Activated gamma-delta T cell treated with anti-CD3 and anti-CD28 coated beads, Interleukin-2, amount 50 U/mL, for 16 hours (primary cell): ENCODE measurements at regions not wholly inside any gene's neighbourhood (a gene's known extent, or its start where the extent isn't known, plus 50 kb on each side); places are given as distances from the start of the nearest gene placed in this dataset.
A peak's percentile ranks its signal among the peaks of the same experiment; 100 is the strongest.
"Not testable (repeated sequence)": the region's sequence is repeated elsewhere in the genome, so short reads cannot be mapped to it uniquely, and the experiment has no call there.

Experiments used
- DNase-seq: peaks from one replicate; pipeline ENCODE4 v3.0.0-alpha.2; 2020; ENCODE audit warnings: low read depth

DNA sequence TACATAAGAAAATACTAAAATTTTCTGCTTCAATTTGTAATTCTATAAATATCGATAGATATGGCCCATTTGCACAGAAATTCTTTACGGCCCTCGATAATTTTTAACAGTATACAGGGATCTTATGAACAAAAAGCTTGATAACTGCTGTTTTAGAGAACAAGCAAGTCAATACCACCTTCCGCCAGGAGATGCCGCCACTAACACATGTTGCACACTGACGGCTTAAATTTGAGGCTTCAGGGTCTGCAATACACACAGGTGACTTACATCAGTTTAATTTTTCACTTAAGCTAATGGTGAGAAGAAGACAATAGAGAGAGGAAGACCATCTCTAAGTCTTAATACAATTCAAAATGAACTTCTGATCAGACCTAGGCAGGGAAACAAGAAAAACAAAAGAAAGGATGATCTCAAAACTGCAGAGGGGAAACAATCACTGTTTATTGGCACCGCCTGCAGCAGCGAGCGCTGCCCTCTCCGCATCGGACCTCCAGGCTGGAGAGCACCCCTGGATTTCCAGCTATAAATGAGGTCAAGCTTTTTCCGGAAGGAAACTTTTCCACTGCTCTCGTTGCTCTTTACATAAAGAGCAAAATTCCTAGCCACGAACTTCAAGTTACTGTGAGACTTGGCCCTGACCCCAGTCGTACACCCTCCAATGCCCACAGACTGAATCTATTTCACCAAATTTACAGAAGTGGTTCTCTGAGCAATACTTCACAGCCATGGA, 53.9 kb downstream of the OTOR start:
- peak; percentile 7 for DNase-seq

GRCh38 chr20:16802652-16802935, 54.4 kb downstream of the OTOR start:
- DNase-seq = no peak

GRCh38 chr20:16803965-16804792, 56.0 kb downstream of the OTOR start:
- DNase-seq = peak; percentile 3

GRCh38 chr20:16804793-16805187, 56.6 kb downstream of the OTOR start:
- DNase-seq = no peak

DNA sequence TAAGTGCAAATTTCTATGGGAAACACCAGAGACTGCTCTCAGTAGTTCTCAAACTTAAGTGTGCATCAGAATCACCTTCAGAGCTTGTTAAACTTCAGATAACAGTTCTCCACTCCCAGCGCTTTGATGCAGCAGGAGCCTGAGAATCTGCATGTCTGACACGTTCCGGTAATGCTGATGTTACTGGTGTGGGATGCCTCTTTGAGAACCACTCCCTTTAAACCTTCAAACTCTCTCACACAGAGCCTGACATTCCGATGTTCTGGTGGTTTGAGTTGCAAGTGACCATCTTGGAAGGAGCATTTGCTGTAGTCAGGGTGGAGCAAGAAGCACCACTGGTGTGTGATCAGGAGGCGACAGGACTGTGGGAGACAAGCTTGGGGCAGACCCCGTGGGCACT, 57.9 kb downstream of the OTOR start:
- DNase-seq = no peak

DNA sequence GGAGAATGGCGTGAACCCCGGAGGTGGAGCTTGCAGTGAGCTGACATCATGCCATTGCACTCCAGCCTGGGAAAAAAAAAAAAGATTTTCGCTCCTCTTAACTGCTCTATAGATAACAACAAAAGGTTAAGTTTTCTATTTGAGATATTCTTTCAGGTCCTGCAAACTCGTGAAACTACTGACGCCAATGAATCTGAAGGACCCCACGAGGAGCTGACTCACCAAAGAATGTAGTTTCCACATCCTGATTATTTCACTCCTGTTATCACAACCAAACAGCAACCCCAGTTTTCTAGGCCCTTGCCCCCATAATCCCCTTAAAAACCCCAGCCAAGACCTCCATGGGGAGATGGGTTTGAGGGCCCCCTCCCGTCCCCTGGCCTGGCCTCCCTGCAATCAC, 58.7 kb downstream of the OTOR start:
- no peak for DNase-seq

DNA sequence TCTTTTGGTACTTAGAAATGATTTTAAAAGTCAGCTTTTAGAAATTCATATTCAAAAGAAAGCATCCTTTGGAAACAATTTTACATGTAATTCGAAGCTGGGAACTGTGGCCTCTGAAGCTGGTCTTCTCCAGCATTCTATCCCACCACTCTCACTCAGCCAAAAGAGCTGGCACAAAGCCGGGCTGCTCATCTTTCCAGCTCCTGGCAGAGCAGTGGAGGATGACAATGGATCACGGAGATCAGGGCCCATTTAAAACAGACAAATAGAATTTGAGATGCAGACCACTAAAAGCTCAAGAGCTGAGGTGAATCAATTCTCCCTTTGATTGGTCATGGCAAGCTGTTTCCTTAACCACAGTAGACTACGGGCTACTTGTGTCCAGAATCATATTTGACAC, 60.6 kb downstream of the OTOR start:
- no peak for DNase-seq

- no peak for DNase-seq
Measured at GRCh38 chr20:16810216-16810615, 62.1 kb downstream of the OTOR start.

DNA sequence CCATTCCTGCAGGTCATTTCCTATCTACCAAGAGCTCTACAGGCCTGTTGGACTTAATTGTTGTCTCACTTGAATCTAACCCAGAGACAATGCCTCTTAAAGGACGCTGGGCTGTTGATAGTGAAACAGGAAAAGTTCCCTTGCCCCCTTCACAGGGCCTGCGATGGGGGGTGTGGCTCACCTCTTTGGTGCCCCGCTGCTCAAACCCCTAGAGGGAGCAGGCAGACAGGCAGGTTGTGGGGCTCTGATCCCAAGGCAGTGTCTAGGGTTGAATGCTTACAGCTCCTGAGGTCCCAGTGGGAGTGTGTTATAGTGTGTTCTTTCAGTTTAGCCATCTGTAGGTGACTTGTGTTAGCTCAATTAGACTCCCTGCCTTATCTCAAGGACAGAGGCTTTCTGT, 68.0 kb downstream of the OTOR start:
- no peak for DNase-seq

- no peak for DNase-seq
Measured at GRCh38 chr20:16819483-16819882, 71.3 kb downstream of the OTOR start.

- DNase-seq = no peak
Measured at GRCh38 chr20:16821211-16822089, 73.3 kb downstream of the OTOR start.

DNA sequence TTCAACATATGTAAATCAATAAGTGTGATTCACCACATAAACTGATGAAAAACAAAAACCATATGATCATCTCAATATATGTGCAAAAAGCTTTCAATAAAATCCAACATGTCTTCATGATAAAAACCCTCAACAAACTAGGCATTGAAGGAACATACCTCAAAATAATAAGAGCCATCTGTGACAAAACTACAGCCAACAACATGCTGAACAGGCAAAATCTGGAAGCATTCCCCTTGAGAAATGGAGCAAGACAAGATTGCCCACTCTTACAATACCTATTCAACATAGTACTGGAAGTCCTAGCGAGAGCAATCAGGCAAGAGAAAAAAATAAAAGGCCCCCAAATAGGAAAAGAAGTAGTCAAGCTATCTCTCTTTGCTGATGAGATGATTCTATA, 76.5 kb downstream of the OTOR start:
- no peak for DNase-seq

GRCh38 chr20:16828666-16829305, 80.6 kb downstream of the OTOR start:
- DNase-seq = no peak

- DNase-seq = not testable (repeated sequence)
Measured at GRCh38 chr20:16835690-16836089, 87.5 kb downstream of the OTOR start.

DNA sequence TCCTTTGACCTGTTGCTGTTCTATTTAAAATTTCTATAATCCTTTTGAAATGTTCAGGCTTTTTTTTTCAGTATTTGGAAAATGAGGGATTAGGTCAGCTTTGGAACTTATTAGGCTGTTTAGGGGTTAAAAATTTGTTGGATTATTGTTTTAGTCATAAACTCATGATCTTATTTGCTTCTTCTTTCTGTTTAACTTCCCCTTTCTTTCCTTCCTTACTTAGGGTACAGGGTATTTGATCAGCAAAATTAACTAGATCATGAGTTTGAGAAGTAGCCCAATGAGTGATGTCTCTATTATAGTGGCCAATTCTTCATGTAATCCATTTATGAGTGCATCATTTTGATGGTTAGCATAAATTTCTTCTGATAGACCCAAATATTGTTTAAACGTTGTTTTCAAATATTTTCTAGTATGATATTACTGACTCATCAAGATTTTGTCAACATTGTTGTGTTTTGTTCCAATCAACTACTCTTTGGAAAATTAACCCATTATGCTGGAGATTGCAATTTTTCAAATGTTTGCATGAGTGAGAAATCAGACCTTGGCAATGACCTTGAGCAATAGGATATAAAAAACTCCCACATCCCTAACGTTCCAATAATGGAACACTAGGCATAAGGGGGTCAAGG, 94.4 kb downstream of the OTOR start:
- no peak for DNase-seq

GRCh38 chr20:16844406-16844805, 96.2 kb downstream of the OTOR start:
- no peak for DNase-seq

GRCh38 chr20:16846006-16846405, 97.8 kb downstream of the OTOR start:
- no peak for DNase-seq

- DNase-seq = no peak
Measured at GRCh38 chr20:16848061-16848460, 99.9 kb downstream of the OTOR start.

DNA sequence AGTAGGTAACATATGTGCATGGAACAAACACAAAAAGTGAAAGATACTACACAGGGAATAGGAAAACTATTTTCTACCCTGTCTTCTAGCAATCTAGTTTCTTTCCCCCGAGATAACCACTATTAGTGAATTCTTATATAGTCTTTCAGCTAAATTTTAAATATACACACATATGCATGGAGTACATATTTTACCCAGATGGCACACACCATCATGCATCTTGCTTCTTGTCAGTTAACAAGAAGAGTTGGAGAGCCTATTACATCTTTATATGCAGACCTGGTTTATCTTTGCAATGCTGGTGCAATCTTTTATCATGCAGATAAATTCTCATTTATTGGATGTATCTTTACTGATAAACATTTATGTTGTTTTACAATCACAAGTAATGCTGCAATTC, 100.4 kb downstream of the OTOR start:
- no peak for DNase-seq

DNA sequence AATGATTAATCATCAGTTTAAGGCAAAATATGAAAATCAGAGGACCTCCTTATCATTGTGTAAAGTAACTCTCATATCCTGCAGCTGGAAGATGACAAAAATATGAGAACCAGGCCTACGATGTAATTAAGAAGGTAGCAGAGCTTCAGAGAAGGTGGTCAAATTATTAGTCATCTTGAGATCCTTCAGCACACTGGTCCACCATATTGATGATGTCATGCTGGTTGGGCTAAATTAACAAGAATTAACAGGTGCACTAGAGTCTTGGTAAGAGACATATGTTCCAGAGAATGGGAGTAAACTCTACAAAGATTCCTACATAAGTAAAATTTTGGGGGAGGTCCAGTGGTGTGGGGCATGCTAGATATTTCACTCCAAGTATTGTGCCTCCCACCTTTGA, 112.8 kb downstream of the OTOR start:
- DNase-seq = no peak

DNA sequence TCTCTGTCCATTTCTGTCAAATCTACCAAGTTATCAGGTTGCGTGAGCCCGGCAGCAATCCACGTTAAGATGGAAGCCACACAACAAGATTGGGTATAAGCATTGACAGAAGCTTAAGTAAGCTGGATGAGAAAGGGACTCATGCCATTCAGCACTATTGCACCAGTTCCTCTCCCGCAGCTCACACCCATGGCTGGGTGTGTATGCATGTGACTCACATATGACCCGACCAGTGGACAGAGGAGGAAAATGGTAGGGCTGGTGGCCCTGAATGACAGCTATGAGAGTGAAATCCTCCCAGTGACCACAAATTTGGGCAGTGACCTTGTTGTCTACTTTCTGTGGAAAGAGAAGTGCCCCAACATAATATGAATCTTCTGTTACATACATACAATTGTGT, 113.5 kb downstream of the OTOR start:
- no peak for DNase-seq

DNA sequence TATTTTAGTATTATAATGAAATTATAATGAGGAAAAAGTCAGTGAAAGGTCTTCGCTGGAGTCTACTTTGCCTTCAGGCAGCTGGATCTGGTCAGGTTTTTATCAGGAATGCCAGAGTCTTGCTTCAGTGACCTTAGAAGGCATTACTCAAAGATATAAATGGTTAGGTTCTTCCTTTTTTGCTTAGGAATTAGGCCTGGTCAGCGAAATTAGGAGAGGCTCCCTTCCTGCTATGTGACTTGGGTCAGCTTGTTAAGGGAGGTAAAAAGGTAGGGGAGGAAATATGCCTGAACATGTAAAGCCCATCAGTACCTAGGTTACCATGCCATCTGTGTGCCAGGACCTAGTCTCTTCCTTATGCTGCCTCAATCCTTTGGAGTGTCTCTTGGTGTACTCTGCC, 115.1 kb downstream of the OTOR start:
- DNase-seq = no peak
